RPMI7951 (cell line): ENCODE measurements at regions not wholly inside any gene's neighbourhood (a gene's known extent, or its start where the extent isn't known, plus 50 kb on each side); places are given as distances from the start of the nearest gene placed in this dataset.

Experiments used
- DNase-seq: peaks from one replicate; pipeline ENCODE4 v3.0.0-alpha.2; 2012; ENCODE audit warnings: low read depth

DNA sequence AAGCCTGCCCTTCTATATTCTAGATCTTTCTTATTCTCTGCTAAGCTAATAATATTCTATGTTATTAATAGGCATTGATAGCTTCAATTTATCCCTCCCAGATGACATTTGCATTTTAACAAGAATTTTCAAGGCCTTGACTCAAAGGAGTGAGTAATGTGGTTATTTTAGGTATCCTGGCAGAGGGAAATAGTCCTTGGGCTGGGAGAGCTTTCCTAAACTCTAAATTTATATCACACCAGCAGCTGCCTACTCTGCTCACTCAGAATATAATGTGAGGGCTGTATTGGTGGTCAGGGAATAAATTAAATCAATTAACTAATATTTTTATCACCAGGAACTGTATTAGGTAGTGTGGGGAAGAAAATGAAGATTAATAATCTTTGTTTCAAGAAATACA lies 74.8 kb upstream of the ADAM23 start:
- no peak for DNase-seq

DNA sequence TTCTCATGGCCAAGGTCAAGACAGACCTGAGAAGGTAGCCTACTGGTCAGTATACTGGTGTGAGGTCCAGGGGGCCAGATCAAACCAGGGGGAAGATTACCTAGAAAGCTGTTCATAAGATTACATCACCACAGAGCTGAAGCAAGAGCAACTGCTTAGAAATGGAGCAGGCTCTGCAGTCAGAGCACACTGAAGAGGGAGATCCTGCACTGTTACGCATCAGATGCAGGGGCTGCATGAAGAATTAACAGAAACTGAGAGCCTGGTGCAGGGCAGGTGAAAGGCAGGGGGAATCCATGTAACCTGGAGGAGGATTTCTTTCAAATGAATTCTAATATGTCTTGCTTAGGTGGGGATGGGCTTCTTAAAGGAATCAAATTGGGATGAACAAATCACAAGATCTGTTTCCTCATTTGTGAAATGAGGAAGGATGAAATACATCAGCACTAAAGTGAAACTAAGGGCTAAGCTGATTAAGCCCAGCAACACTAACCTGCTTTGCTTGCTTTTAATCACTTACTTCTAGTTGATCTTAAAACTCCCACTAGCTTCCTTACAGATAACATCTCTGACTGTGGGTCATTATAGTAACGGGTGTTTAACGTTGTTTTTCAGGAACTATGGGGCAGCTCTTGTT lies 74.3 kb upstream of the ADAM23 start:
- DNase-seq = no peak

DNA sequence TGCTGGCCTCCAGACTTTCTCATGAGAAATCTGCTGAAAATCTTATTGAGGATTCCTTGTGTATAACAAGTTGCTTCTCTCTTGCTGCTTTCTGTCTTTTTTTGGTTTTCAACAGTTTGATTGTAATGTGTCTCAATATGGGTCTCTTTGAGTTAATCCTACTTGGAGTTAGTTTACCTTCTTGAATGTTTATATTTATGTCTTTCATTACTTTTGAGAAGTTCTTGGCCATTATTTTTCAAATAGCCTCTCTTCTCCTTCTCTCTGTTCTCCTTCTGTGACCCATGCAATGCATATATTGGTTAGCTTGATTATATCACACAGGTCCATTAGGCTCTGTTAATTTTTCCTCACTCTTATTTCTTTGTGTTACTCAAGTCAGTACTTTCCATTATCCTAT lies 67.4 kb upstream of the ADAM23 start:
- DNase-seq = no peak

DNA sequence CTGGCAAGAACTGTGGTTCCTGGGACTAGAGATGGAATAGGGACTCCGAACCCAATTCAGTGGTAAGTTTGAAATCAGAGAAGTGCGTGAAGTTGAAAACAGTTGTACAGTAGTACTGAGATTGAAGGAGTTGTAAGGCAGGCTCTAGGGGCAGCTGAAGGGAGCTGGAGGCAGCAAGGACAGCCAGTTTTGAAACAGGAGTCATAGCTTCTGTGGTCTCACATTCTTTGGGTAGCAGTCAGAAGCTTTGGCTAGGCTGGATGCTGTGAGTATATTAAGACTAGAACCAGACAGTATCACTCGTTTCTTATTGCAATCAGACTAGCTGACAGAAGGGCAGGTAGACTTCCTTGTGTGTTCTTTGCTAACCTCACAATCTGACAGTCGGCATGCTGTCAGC lies 64.5 kb upstream of the ADAM23 start:
- peak; percentile 7 for DNase-seq

DNA sequence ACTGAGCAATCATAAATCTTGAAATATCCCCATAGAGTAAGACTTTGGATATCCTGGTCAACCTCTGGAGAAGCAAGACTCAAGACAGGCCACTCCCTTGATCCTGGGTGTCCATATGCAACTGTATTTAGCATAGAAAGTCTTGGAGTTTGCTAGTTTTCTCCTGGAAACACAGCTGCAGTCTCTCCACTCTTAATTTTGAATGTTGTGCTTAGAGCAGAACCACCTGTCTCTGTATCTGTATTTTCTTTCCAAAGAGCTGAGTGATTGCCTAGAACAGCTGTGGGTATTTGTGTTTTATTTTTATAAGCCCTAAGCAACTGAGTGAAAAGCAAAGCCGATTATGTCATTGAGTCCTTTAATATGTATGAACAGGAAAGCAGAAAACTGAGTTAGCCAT lies 64.1 kb upstream of the ADAM23 start:
- DNase-seq = no peak

DNA sequence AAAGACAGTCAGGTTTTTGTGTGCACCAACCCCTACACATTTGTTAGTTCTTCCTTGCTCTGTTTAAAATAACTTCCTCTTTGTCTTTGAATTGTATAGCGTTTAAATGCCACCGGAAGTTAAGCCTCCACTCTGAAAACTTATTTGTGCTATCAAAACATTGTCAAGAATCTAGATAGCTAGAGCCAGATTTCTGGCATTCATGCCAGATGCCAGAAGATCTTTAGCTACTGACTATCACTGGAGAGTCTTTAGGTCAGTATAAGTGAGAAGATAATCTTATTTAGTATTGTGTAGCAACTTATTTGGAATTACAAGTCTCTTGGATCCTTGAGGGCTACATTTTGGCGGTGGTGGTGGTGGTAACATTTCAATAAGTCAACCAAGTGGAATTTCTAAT lies 63.4 kb upstream of the ADAM23 start:
- no peak for DNase-seq

DNA sequence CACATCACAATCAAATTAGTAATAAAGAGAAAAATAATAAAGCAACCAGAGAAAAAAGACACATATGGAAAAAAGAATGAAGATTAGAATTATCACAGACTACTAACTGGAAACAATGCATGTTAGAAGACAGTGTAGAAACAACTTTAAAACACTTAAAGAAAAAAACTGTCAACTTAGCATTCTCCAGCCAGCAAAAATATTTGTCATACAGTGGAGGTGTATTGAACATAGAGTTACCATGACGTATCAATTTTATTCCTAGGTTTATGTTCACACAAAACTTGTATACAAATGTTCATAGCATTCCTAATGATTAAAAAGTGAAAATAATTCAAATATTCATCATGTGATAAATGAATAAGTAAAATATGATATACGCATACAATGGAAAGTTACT lies 61.5 kb upstream of the ADAM23 start:
- DNase-seq = no peak

DNA sequence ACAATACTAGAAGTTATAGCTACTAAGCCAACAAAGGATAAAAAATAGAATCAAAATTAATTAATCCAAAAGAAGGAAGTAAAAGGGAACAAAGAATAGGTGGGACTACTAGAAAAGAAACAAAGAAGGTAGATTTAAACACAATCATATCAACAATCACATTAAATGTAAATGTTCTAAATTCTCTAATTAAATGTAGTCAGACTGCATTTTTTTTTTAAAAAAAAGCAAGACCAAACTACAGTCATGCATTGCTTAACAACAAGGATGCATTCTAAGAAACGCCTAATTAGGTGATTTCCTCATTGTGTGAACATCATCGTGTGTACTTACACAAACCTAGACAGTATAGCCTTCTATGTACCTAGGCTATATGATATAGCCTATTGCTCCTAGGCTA lies 59.7 kb upstream of the ADAM23 start:
- DNase-seq = no peak

DNA sequence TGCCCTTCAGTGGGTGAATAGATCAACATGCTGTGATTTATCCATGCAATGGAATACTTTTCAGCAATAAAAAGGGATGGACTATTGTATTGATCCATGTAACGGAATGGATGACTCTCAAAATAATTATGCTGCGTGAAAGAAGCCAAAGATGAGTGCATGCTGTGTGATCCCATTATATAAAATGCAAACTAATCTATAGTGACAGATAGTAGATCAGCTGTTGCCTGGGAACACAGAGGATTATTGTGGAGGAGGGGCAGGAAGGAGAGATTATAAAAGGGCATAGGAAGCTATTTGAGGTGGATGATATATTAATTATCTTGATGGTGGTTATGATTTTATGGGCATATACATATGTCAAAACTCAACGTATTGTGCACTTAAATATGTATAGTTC lies 55.5 kb upstream of the ADAM23 start:
- DNase-seq = no peak

DNA sequence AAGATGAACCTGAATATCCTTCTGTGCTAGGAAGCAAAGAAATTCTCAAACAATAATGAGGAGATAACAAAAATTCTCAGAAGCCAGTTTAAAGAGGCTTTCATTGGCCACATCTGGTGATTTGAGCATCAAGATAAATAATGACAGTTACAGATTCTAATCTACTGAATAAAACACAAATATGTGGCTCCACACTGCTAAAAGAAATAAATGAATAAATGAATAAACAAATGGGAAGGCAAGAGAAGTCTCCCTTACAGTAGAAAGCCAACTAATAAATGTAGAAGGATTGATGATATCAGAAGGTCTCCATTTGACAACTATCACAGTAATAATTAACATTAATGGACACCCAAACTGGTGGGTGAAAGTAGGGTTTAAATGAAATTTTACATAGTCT lies 54.6 kb upstream of the ADAM23 start:
- no peak for DNase-seq

DNA sequence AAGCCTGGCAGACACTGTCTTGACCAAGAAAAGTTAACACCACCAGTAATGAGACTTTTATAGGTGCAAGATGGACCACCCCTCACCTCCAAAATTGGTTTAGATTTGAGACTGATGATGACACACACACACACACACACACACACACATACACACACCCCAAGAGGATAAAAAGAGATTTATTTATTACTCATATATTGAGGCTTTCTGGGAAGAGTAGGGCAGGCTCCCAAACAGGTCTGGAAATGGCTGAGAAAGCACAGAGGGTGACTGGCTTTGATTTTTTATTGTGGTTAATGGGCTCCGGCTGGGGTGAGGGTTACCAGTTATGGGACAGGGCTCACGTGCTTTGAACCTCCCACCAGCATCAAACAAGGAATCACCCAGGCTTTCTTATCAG lies 54.2 kb upstream of the ADAM23 start:
- no peak for DNase-seq

DNA sequence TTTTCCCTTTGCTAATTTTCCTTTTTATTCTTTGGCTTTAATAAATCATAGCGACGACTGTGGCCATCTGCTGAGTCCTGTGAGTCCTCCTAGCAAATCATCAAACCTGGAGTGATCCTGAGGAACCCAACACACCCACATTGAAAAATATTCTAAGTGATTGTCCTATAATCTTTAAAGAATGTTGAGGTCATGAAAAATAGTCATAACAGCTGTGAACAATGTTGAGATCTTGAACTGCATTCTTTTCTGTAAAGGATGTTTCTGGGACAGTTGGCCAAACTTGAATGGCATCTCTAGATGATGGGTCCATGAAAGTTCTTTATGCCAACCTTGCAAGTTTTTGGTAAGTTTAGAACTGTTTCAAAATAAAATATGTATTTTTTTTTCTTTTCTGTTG lies 53.2 kb upstream of the ADAM23 start:
- DNase-seq = no peak

DNA sequence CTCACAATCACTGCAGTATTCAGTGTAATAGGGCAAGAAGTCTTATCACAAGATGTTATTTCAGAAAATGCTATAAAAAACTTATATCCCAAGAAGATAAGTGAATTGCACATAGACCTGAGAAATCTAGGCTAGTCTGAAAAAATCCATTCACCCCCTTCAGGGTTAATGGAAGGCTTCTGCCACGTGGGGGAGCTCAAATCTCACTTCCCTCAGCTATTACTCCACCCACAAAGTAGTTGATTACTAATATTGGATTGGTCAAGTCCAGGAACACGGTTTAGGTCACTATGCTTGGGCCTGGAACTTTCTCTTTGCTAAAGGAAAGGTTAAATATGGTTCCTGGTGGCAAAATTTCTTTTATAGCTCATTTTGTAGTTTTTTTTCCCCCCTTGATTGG lies 51.2 kb upstream of the ADAM23 start:
- DNase-seq = peak; percentile 53
